Posterior vena cava (tissue), 2 donors: ENCODE measurements at regions not wholly inside any gene's neighbourhood (a gene's known extent, or its start where the extent isn't known, plus 50 kb on each side); places are given as distances from the start of the nearest gene placed in this dataset.
A peak's percentile ranks its signal among the peaks of the same experiment; 100 is the strongest.
"Not testable (repeated sequence)": the region's sequence is repeated elsewhere in the genome, so short reads cannot be mapped to it uniquely, and the experiment has no call there.

ENCODE experiments used
- DNase-seq: peaks from one replicate; pipeline ENCODE4 v3.0.0-alpha.2; 2020; ENCODE audit warnings: low spot score
- intact Hi-C, 2 donors: fragments of 100-400 bp; cut with DNase I; formaldehyde crosslinking; loops; one replicate each; pipeline versions ENCODE4 v1.14.1 to v1.14.2; 2022 to 2023
- donor health status: DM: yes; HTN: yes; CAD: no.
- donor health status: DM: yes; HTN: yes; CAD: no.

- intact Hi-C loops = no loop called here
These were observed 417.1 kb downstream of the TMEM114 start for GRCh38 chr16:8173111-8173644.

GRCh38 chr16:8172551-8172950 is 417.8 kb downstream of the TMEM114 start:
- no peak for DNase-seq
- intact Hi-C loops = no loop called here

More at GRCh38 chr16:8173111-8173644, 417.1 kb downstream of the TMEM114 start:
- peak; percentile 85 for DNase-seq

GRCh38 chr16:8168016-8168415 is 422.3 kb downstream of the TMEM114 start:
- intact Hi-C loops = no loop called here
- no peak for DNase-seq

GRCh38 chr16:8167436-8167835 is 422.9 kb downstream of the TMEM114 start:
- intact Hi-C loops = no loop called here

GRCh38 chr16:8158051-8158450 is 432.3 kb downstream of the TMEM114 start:
- intact Hi-C loops = no loop called here
- no peak for DNase-seq

More at GRCh38 chr16:8167436-8167835, 422.9 kb downstream of the TMEM114 start:
- no peak for DNase-seq

- DNase-seq = no peak
These were observed 435.0 kb downstream of the TMEM114 start for GRCh38 chr16:8155275-8155674.

GRCh38 chr16:8146256-8147012 is 443.9 kb downstream of the TMEM114 start:
- no peak for DNase-seq
- intact Hi-C loops = no loop called here

More at GRCh38 chr16:8155275-8155674, 435.0 kb downstream of the TMEM114 start:
- intact Hi-C loops = no loop called here

- intact Hi-C loops = no loop called here
- DNase-seq = no peak
These were observed 451.6 kb downstream of the TMEM114 start for GRCh38 chr16:8138666-8139065.

GRCh38 chr16:8137606-8138005 is 452.7 kb downstream of the TMEM114 start:
- intact Hi-C loops = no loop called here
- no peak for DNase-seq

- no peak for DNase-seq
- intact Hi-C loops = no loop called here
These were observed 460.1 kb downstream of the TMEM114 start for GRCh38 chr16:8130197-8130596.

GRCh38 chr16:8127070-8127469 is 463.2 kb downstream of the TMEM114 start:
- intact Hi-C loops = no loop called here
- no peak for DNase-seq

GRCh38 chr16:8126313-8126712 is 464.0 kb downstream of the TMEM114 start:
- intact Hi-C loops = no loop called here

GRCh38 chr16:8120001-8120400 is 470.3 kb downstream of the TMEM114 start:
- DNase-seq = no peak
- intact Hi-C loops = no loop called here

More at GRCh38 chr16:8126313-8126712, 464.0 kb downstream of the TMEM114 start:
- DNase-seq = no peak

GRCh38 chr16:8115814-8116213 is 474.5 kb downstream of the TMEM114 start:
- intact Hi-C loops = no loop called here
- no peak for DNase-seq

GRCh38 chr16:8114941-8115340 is 475.4 kb downstream of the TMEM114 start:
- intact Hi-C loops, DNase-seq: not testable (repeated sequence)

- intact Hi-C loops = no loop called here
- DNase-seq = no peak
These were observed 476.5 kb downstream of the TMEM114 start for GRCh38 chr16:8113843-8114242.

- DNase-seq = no peak
- intact Hi-C loops = no loop called here
These were observed 479.5 kb downstream of the TMEM114 start for GRCh38 chr16:8110572-8111514.

- no peak for DNase-seq
- intact Hi-C loops = no loop called here
These were observed 480.6 kb downstream of the TMEM114 start for GRCh38 chr16:8109510-8110369.

GRCh38 chr16:8108991-8109509 is 481.3 kb downstream of the TMEM114 start:
- intact Hi-C loops = no loop called here
- no peak for DNase-seq
